BLaER1 treated with 17β-estradiol and CSF1 and Interleukin-3, amounts not matched to agents 10 nM and 100 nM (cell line): ENCODE measurements at regions not wholly inside any gene's neighbourhood (a gene's known extent, or its start where the extent isn't known, plus 50 kb on each side); places are given as distances from the start of the nearest gene placed in this dataset.

Source experiments
- H3K27ac ChIP-seq, 11 experiments: shearing (Covaris generic); formaldehyde crosslinking; 2 replicates each; pipeline ENCODE4 v1.8.1; 2022
- H3K27me3 ChIP-seq, 11 experiments: shearing (Covaris generic); formaldehyde crosslinking; 2 replicates each; pipeline ENCODE4 v1.8.1; 2022
- H3K36me3 ChIP-seq, 11 experiments: shearing (Covaris generic); formaldehyde crosslinking; 2 replicates each; pipeline ENCODE4 v1.8.1; 2022
- H3K4me1 ChIP-seq, 10 experiments: shearing (Covaris generic); formaldehyde crosslinking; 2 replicates each; pipeline ENCODE4 v1.8.1; 2022
- H3K4me2 ChIP-seq, 11 experiments: shearing (Covaris generic); formaldehyde crosslinking; 2 replicates each; pipeline ENCODE4 v1.8.1; 2022
- H3K4me3 ChIP-seq, 10 experiments: shearing (Covaris generic); formaldehyde crosslinking; 2 replicates each; pipeline ENCODE4 v1.8.1; 2022
- H3K9ac ChIP-seq, 11 experiments: shearing (Covaris generic); formaldehyde crosslinking; 2 replicates each; pipeline ENCODE4 v1.8.1; 2022
- H3K9me3 ChIP-seq, 11 experiments: shearing (Covaris generic); formaldehyde crosslinking; replicated peaks in 1 of 11; 2 replicates each; pipeline ENCODE4 v1.8.1; 2022
- H4K20me1 ChIP-seq, 11 experiments: shearing (Covaris generic); formaldehyde crosslinking; 2 replicates each; pipeline ENCODE4 v1.8.1; 2022
- Cebpa-rat ChIP-seq, 11 experiments: shearing (Covaris generic); IDR thresholded peaks; 2 replicates each; pipeline ENCODE4 v1.8.1; 2022

- H3K4me3 ChIP-seq: no peak overlapping the region
- no peak overlapping the region for H3K27ac ChIP-seq
- peaks cover 0 to 6% (median 2%) of the 10 kb centered on the region in 10 experiments; a peak in 6 of 20 replicates for H3K4me1 ChIP-seq
- no peak for TF ChIP-seq Cebpa-rat (IDR thresholded peaks at IDR 0.05)
- no peaks in the 10 kb centered on the region for H3K27me3 ChIP-seq
- H3K9ac ChIP-seq: no peak overlapping the region
- H4K20me1 ChIP-seq: no peaks in the 10 kb centered on the region
- no peak overlapping the region for H3K4me2 ChIP-seq
- no peaks in the 10 kb centered on the region for H3K36me3 ChIP-seq
- no peaks in the 10 kb centered on the region for H3K9me3 ChIP-seq
Observed at GRCh38 chr12:127374447-127374846, 892.5 kb upstream of the TMEM132C start.

GRCh38 chr12:127381043-127381668, 885.8 kb upstream of the TMEM132C start:
- H3K9me3 ChIP-seq: no peaks in the 10 kb centered on the region
- H3K4me2 ChIP-seq: peak overlapping the region; percentile 62 to 90 (median 78)
- peak overlapping the region in 4 of 11 experiments; percentile 14 to 51 (median 36); a peak in 3 of 22 replicates for H3K9ac ChIP-seq
- no peak for TF ChIP-seq Cebpa-rat (IDR thresholded peaks at IDR 0.05)
- H3K27ac ChIP-seq: no peak overlapping the region
- H3K27me3 ChIP-seq: peaks cover 0 to 6% (median 0%) of the 10 kb centered on the region in 11 experiments; a peak in 6 of 22 replicates
- H3K4me3 ChIP-seq: peak overlapping the region in 9 of 10 experiments; percentile 32 to 62 (median 40); a peak in 10 of 20 replicates
- peaks cover 10 to 21% (median 16%) of the 10 kb centered on the region in 10 experiments for H3K4me1 ChIP-seq
- no peaks in the 10 kb centered on the region for H3K36me3 ChIP-seq
- no peaks in the 10 kb centered on the region; a peak in 2 of 22 replicates for H4K20me1 ChIP-seq

- Histone ChIP-seq H3K4me3 (no peak overlapping the region), H4K20me1 (no peaks in the 10 kb centered on the region; a peak in 2 of 22 replicates), H3K9me3 (no peaks in the 10 kb centered on the region), H3K27me3 (peaks cover 0 to 6% (median 0%) of the 10 kb centered on the region in 11 experiments; a peak in 6 of 22 replicates), H3K4me1 (peaks cover 10 to 21% (median 16%) of the 10 kb centered on the region in 10 experiments), H3K36me3 (no peaks in the 10 kb centered on the region), H3K4me2 (peak overlapping the region in 2 of 11 experiments; percentile 62 to 82; a peak in 3 of 22 replicates), H3K9ac (no peak overlapping the region), H3K27ac (no peak overlapping the region)
- no peak for TF ChIP-seq Cebpa-rat (IDR thresholded peaks at IDR 0.05)
Observed at GRCh38 chr12:127381681-127382080, 885.3 kb upstream of the TMEM132C start.

GRCh38 chr12:127383281-127383680, 883.7 kb upstream of the TMEM132C start:
- peak overlapping the region in 1 of 10 experiments; percentile 3; a peak in 1 of 20 replicates for H3K4me3 ChIP-seq
- no peak overlapping the region for H3K27ac ChIP-seq
- peaks cover 0 to 6% (median 0%) of the 10 kb centered on the region in 11 experiments; a peak in 6 of 22 replicates for H3K27me3 ChIP-seq
- H3K9me3 ChIP-seq: no peaks in the 10 kb centered on the region
- no peaks in the 10 kb centered on the region for H3K36me3 ChIP-seq
- peak overlapping the region in 4 of 11 experiments; percentile 16 to 58 (median 48); a peak in 5 of 22 replicates for H3K9ac ChIP-seq
- no peaks in the 10 kb centered on the region; a peak in 2 of 22 replicates for H4K20me1 ChIP-seq
- TF ChIP-seq Cebpa-rat (IDR thresholded peaks at IDR 0.05): no peak
- peaks cover 10 to 21% (median 16%) of the 10 kb centered on the region in 10 experiments for H3K4me1 ChIP-seq
- H3K4me2 ChIP-seq: peak overlapping the region; percentile 50 to 79 (median 61)

- no peak for TF ChIP-seq Cebpa-rat (IDR thresholded peaks at IDR 0.05)
- H3K4me3 ChIP-seq: no peak overlapping the region
- no peak overlapping the region for H3K9ac ChIP-seq
- no peak overlapping the region for H3K27ac ChIP-seq
- peaks cover 0 to 5% (median 0%) of the 10 kb centered on the region in 11 experiments; a peak in 6 of 22 replicates for H3K27me3 ChIP-seq
- H4K20me1 ChIP-seq: no peaks in the 10 kb centered on the region; a peak in 2 of 22 replicates
- H3K9me3 ChIP-seq: no peaks in the 10 kb centered on the region
- peaks cover 8 to 16% (median 13%) of the 10 kb centered on the region in 10 experiments for H3K4me1 ChIP-seq
- no peak overlapping the region for H3K4me2 ChIP-seq
- no peaks in the 10 kb centered on the region for H3K36me3 ChIP-seq
Observed at GRCh38 chr12:127386723-127387122, 880.2 kb upstream of the TMEM132C start.

- no peak overlapping the region for H3K4me2 ChIP-seq
- peaks cover 0 to 2% (median 0%) of the 10 kb centered on the region in 10 experiments; a peak in 3 of 20 replicates for H3K4me1 ChIP-seq
- H3K9me3 ChIP-seq: no peaks in the 10 kb centered on the region
- H3K9ac ChIP-seq: no peak overlapping the region
- no peak overlapping the region for H3K4me3 ChIP-seq
- no peaks in the 10 kb centered on the region for H3K27me3 ChIP-seq
- H3K27ac ChIP-seq: no peak overlapping the region
- no peak for TF ChIP-seq Cebpa-rat (IDR thresholded peaks at IDR 0.05)
- no peaks in the 10 kb centered on the region for H3K36me3 ChIP-seq
- no peaks in the 10 kb centered on the region for H4K20me1 ChIP-seq
Observed at GRCh38 chr12:127388985-127389384, 878.0 kb upstream of the TMEM132C start.

GRCh38 chr12:127389923-127390322, 877.0 kb upstream of the TMEM132C start:
- no peak for TF ChIP-seq Cebpa-rat (IDR thresholded peaks at IDR 0.05)
- no peak overlapping the region for H3K4me3 ChIP-seq
- no peaks in the 10 kb centered on the region for H3K4me1 ChIP-seq
- no peak overlapping the region for H3K9ac ChIP-seq
- no peaks in the 10 kb centered on the region for H4K20me1 ChIP-seq
- no peak overlapping the region for H3K4me2 ChIP-seq
- H3K27me3 ChIP-seq: no peaks in the 10 kb centered on the region
- H3K9me3 ChIP-seq: no peaks in the 10 kb centered on the region
- no peaks in the 10 kb centered on the region for H3K36me3 ChIP-seq
- H3K27ac ChIP-seq: no peak overlapping the region

- no peak overlapping the region for H3K9ac ChIP-seq
- no peaks in the 10 kb centered on the region for H4K20me1 ChIP-seq
- no peaks in the 10 kb centered on the region for H3K9me3 ChIP-seq
- H3K4me2 ChIP-seq: no peak overlapping the region
- no peak for TF ChIP-seq Cebpa-rat (IDR thresholded peaks at IDR 0.05)
- H3K4me3 ChIP-seq: no peak overlapping the region
- H3K27ac ChIP-seq: no peak overlapping the region
- no peaks in the 10 kb centered on the region for H3K4me1 ChIP-seq
- no peaks in the 10 kb centered on the region for H3K36me3 ChIP-seq
- H3K27me3 ChIP-seq: no peaks in the 10 kb centered on the region
Observed at GRCh38 chr12:127393465-127393864, 873.5 kb upstream of the TMEM132C start.

- no peaks in the 10 kb centered on the region for H3K4me1 ChIP-seq
- H3K4me3 ChIP-seq: no peak overlapping the region
- no peak overlapping the region for H3K4me2 ChIP-seq
- no peak overlapping the region for H3K9ac ChIP-seq
- H3K9me3 ChIP-seq: no peaks in the 10 kb centered on the region
- TF ChIP-seq Cebpa-rat (IDR thresholded peaks at IDR 0.05): no peak
- H4K20me1 ChIP-seq: no peaks in the 10 kb centered on the region
- no peaks in the 10 kb centered on the region for H3K27me3 ChIP-seq
- no peak overlapping the region for H3K27ac ChIP-seq
- H3K36me3 ChIP-seq: no peaks in the 10 kb centered on the region
Observed at GRCh38 chr12:127393896-127394295, 873.1 kb upstream of the TMEM132C start.

GRCh38 chr12:127396734-127397133, 870.2 kb upstream of the TMEM132C start:
- no peaks in the 10 kb centered on the region for H3K27me3 ChIP-seq
- H3K4me1 ChIP-seq: no peaks in the 10 kb centered on the region
- no peaks in the 10 kb centered on the region for H3K9me3 ChIP-seq
- no peak overlapping the region for H3K9ac ChIP-seq
- H3K4me2 ChIP-seq: no peak overlapping the region
- H3K4me3 ChIP-seq: no peak overlapping the region
- TF ChIP-seq Cebpa-rat (IDR thresholded peaks at IDR 0.05): no peak
- no peaks in the 10 kb centered on the region for H3K36me3 ChIP-seq
- H3K27ac ChIP-seq: no peak overlapping the region
- H4K20me1 ChIP-seq: no peaks in the 10 kb centered on the region
